ENCODE measurements at regions not wholly inside any gene's neighbourhood (a gene's known extent, or its start where the extent isn't known, plus 50 kb on each side); places are given as distances from the start of the nearest gene placed in this dataset.

GRCh38 chr1:55839626-55840025, 624.5 kb upstream of the USP24 start:
- no peak for DNase-seq

- DNase-seq = no peak
These were observed 624.1 kb upstream of the USP24 start for GRCh38 chr1:55839221-55839620.

- no peak for DNase-seq
These were observed 620.9 kb upstream of the USP24 start for GRCh38 chr1:55836086-55836485.

GRCh38 chr1:55833529-55834091, 618.4 kb upstream of the USP24 start:
- DNase-seq = no peak

GRCh38 chr1:55831759-55832158, 616.6 kb upstream of the USP24 start:
- DNase-seq = no peak

- DNase-seq = no peak
These were observed 612.9 kb upstream of the USP24 start for GRCh38 chr1:55828044-55828443.

GRCh38 chr1:55827350-55827749, 612.2 kb upstream of the USP24 start:
- DNase-seq = no peak

- DNase-seq = no peak
These were observed 611.4 kb upstream of the USP24 start for GRCh38 chr1:55826381-55827080.

GRCh38 chr1:55825461-55825860, 610.3 kb upstream of the USP24 start:
- no peak for DNase-seq

- DNase-seq = no peak
These were observed 609.1 kb upstream of the USP24 start for GRCh38 chr1:55824251-55824640.

- no peak for DNase-seq
These were observed 608.5 kb upstream of the USP24 start for GRCh38 chr1:55823541-55824250.

GRCh38 chr1:55822891-55823290, 607.7 kb upstream of the USP24 start:
- DNase-seq = no peak

- DNase-seq = no peak
These were observed 606.1 kb upstream of the USP24 start for GRCh38 chr1:55821234-55821633.

GRCh38 chr1:55820501-55820900, 605.3 kb upstream of the USP24 start:
- DNase-seq = no peak

- no peak for DNase-seq
These were observed 603.8 kb upstream of the USP24 start for GRCh38 chr1:55819011-55819410.

- DNase-seq = no peak
These were observed 601.6 kb upstream of the USP24 start for GRCh38 chr1:55816456-55817426.

GRCh38 chr1:55815745-55816455, 600.7 kb upstream of the USP24 start:
- DNase-seq = no peak

GRCh38 chr1:55814967-55815366, 599.8 kb upstream of the USP24 start:
- DNase-seq = no peak

GRCh38 chr1:55813618-55814017, 598.5 kb upstream of the USP24 start:
- no peak for DNase-seq

GRCh38 chr1:55812281-55812680, 597.1 kb upstream of the USP24 start:
- DNase-seq = no peak

GRCh38 chr1:55808263-55808662, 593.1 kb upstream of the USP24 start:
- no peak for DNase-seq

GRCh38 chr1:55803429-55803828, 588.3 kb upstream of the USP24 start:
- DNase-seq = no peak

- no peak for DNase-seq
These were observed 586.3 kb upstream of the USP24 start for GRCh38 chr1:55801481-55801880.
